ENCODE measurements at regions not wholly inside any gene's neighbourhood (a gene's known extent, or its start where the extent isn't known, plus 50 kb on each side); places are given as distances from the start of the nearest gene placed in this dataset.

DNA sequence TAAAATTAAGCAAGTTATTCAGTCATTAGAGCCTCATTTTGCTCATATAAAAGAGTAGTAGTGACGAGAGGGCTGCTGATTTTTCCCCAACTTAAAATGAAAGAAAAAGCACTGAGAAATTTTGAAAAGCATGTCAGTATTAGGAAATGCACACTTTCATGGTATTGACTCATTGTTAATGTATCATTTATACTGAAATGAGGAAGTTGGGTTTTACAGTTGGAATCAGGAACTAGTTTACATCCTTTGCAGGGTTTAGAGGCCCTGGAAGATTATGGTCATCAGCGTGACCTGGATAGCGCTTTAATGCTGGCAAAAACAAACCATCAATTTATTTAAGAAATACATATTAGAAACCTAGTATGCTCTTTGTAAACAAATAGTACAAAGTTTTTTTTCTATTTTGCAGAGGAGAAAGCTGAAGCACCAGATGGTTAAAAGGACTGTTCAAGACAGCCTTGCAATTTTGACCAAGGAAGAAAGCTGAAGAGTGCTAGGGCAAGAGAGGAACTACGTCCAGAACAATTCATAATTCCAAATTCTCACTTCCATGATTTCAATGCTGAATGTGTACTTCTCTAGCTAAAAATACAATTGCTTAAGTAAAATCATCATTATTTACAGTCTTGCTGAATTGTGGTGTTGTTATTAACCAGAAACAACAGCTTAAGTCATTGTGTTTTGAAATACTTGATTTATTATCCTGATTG, 94.8 kb upstream of the SGIP1 start:
- no peak for TF ChIP-seq POLR2A (IDR thresholded peaks at IDR 0.05)
- TF ChIP-seq, protein P1, sequence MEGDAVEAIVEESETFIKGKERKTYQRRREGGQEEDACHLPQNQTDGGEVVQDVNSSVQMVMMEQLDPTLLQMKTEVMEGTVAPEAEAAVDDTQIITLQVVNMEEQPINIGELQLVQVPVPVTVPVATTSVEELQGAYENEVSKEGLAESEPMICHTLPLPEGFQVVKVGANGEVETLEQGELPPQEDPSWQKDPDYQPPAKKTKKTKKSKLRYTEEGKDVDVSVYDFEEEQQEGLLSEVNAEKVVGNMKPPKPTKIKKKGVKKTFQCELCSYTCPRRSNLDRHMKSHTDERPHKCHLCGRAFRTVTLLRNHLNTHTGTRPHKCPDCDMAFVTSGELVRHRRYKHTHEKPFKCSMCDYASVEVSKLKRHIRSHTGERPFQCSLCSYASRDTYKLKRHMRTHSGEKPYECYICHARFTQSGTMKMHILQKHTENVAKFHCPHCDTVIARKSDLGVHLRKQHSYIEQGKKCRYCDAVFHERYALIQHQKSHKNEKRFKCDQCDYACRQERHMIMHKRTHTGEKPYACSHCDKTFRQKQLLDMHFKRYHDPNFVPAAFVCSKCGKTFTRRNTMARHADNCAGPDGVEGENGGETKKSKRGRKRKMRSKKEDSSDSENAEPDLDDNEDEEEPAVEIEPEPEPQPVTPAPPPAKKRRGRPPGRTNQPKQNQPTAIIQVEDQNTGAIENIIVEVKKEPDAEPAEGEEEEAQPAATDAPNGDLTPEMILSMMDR (IDR thresholded peaks at IDR 0.05), result no peak
- TF ChIP-seq POLR2AphosphoS5 (IDR thresholded peaks at IDR 0.05; ENCODE audit: insufficient read depth in 1 of 2, low read depth in 1 of 2), result no peak
- peaks cover 12% of the 10 kb centered on the region for H3K4me1 ChIP-seq
- no peaks in the 10 kb centered on the region for H3K36me3 ChIP-seq
- no peaks in the 10 kb centered on the region for H3K9me3 ChIP-seq
- DNase-seq (ENCODE audit: extremely low spot score in 2 of 2), result no peak
- intact Hi-C loops (cut with DNase I), result loop anchor here (10.0 kb wide), 1 partner anchor 114 kb away; no protein-coding TSS in a partner anchor
- H3K27me3 ChIP-seq, result no peaks in the 10 kb centered on the region
- no peak overlapping the region for H3K4me3 ChIP-seq
- H3K27ac ChIP-seq, result no peak overlapping the region

DNA sequence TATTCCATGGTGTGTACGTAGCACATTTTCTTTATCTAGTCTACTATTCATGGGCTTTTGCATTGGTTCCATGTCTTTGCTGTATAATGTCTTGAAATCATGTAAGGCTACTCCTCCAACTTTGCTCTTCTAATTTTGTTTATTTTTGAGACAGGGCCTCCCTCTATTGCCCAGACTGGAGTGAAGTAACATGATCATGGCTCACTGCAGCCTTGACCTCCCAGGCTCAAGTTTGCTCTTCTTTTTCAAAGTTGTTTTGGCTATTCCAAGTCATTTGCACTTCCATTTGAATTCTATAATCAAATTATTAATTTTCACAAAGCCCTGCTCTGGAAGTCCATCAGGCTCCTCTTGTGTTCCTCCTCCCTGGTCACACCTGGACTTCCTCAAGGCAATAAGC, 90.2 kb upstream of the SGIP1 start:
- no peaks in the 10 kb centered on the region for H3K9me3 ChIP-seq
- TF ChIP-seq POLR2AphosphoS5 (IDR thresholded peaks at IDR 0.05; ENCODE audit: insufficient read depth in 1 of 2, low read depth in 1 of 2) (no peak), POLR2A (IDR thresholded peaks at IDR 0.05) (no peak)
- TF ChIP-seq, protein P1 (IDR thresholded peaks at IDR 0.05), result no peak
- no peaks in the 10 kb centered on the region for H3K27me3 ChIP-seq
- no peak for DNase-seq (ENCODE audit: extremely low spot score in 2 of 2)
- intact Hi-C loops (cut with DNase I), result no loop called here
- no peak overlapping the region for H3K4me3 ChIP-seq
- H3K4me1 ChIP-seq, result peaks cover 15% of the 10 kb centered on the region
- H3K36me3 ChIP-seq, result no peaks in the 10 kb centered on the region
- H3K27ac ChIP-seq, result no peak overlapping the region

DNA sequence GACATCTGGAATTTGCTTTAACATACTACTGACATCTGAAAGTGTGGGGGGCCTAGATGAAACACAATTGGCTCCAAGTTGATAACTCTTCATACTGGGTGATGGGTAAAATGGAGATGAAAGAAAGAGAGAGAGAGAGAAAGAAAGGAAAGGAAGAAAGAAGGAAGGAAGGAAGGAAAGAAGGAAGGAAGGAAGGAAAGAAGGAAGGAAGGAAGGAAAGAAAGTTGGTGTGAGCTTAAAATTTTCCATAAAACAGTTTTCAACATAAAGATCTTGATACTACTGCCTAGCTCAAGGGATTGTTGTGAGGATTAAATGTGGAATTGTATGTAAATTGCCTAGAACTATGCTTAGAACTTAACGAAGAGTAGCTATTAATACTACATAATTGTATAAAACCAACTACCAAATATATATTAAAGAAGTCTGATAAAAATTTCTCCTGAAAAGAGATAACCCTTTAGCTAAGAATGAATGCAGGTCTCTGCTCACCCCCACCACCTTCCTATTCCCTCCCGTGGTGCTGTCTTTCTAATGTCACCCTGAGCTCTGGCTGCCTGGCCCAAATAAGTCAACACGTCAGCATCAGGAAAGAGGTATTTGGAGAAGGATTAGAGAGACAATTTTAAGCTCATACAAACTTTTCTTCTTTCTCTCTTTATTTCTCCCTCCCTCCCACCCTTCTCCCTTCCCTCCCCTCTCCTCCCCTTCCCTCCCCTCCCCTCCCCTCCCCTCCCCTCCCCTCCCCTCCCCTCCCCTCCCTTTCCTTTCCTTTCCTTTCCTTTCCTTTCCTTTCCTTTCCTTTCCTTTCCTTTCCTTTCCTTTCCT, 89.3 kb upstream of the SGIP1 start:
- Histone ChIP-seq H3K4me3 (no peak overlapping the region), H3K4me1 (peaks cover 9% of the 10 kb centered on the region), H3K27ac (no peak overlapping the region), H3K27me3 (no peaks in the 10 kb centered on the region), H3K9me3 (no peaks in the 10 kb centered on the region), H3K36me3 (no peaks in the 10 kb centered on the region)
- DNase-seq (ENCODE audit: extremely low spot score in 2 of 2), result no peak
- TF ChIP-seq POLR2A (IDR thresholded peaks at IDR 0.05), result no peak
- TF ChIP-seq POLR2AphosphoS5 (IDR thresholded peaks at IDR 0.05; ENCODE audit: insufficient read depth in 1 of 2, low read depth in 1 of 2), result no peak
- TF ChIP-seq, protein P1 (IDR thresholded peaks at IDR 0.05), result no peak
- intact Hi-C loops (cut with DNase I), result loop anchor here (5.0 kb wide), 2 partner anchors 197 to 487 kb away; no protein-coding TSS in a partner anchor

DNA sequence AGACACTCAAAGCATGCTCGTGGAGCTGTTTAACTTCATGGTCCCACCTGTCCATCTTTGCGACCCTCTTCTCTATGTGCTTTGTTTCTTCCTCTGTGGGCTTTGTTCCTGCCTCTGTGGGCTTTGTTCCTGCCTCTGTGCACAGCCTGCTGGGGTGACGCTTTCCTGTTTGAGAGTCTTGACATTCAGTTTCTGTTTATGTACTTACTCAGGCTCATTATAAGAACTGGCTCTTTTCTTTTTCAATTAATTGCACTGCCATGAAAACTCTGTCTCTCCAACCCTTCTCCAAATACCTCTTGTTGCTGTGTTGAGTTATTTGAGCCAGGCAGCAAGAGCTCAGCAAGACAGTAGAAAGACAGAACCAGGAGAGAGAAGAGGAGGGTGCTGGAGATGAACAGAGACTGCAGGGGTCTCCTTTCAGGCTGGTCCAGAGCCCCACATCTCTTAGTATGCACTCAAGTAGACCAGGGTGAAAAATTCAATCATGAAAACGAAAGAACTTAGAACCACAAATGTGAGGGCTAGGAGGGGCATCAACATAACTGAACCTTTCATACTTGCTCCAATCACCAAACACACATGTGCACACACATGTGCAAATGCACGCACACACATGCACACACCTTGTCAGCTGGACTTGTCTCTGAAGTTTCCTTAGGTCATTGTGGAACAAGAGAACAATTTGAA, 88.3 kb upstream of the SGIP1 start:
- H3K27me3 ChIP-seq, result no peaks in the 10 kb centered on the region
- intact Hi-C loops (cut with DNase I), result loop anchor here (5.0 kb wide), 2 partner anchors 198 to 488 kb away; no protein-coding TSS in a partner anchor
- H3K36me3 ChIP-seq, result no peaks in the 10 kb centered on the region
- no peak for DNase-seq (ENCODE audit: extremely low spot score in 2 of 2)
- peaks cover 9% of the 10 kb centered on the region for H3K4me1 ChIP-seq
- H3K9me3 ChIP-seq, result no peaks in the 10 kb centered on the region
- H3K27ac ChIP-seq, result no peak overlapping the region
- no peak overlapping the region for H3K4me3 ChIP-seq
- TF ChIP-seq, protein P1 (IDR thresholded peaks at IDR 0.05), result no peak
- TF ChIP-seq POLR2A (IDR thresholded peaks at IDR 0.05), result no peak
- no peak for TF ChIP-seq POLR2AphosphoS5 (IDR thresholded peaks at IDR 0.05; ENCODE audit: insufficient read depth in 1 of 2, low read depth in 1 of 2)

All from vagina (tissue), 2 donors.